IPS DF 6.9 (cell line): ENCODE measurements at regions not wholly inside any gene's neighbourhood (a gene's known extent, or its start where the extent isn't known, plus 50 kb on each side); places are given as distances from the start of the nearest gene placed in this dataset.

ENCODE experiments used
- DNase-seq: peaks from one replicate; pipeline ENCODE4 v3.0.0-alpha.2; 2013; ENCODE audit warnings: low read depth, low spot score
- H3K27ac ChIP-seq: one replicate; pipeline ENCODE4 v1.5.1; 2013; ENCODE audit warnings: low read length, control low read depth
- H3K27me3 ChIP-seq: 2 replicates; pipeline ENCODE4 v1.6.1; 2013; ENCODE audit warnings: mild to moderate bottlenecking, low read length; ENCODE audit not compliant: control insufficient read depth, insufficient read depth
- H3K36me3 ChIP-seq: 2 replicates; pipeline ENCODE4 v1.6.1; 2013; ENCODE audit warnings: low read length; ENCODE audit not compliant: control insufficient read depth, insufficient read depth
- H3K4me1 ChIP-seq: 2 replicates; pipeline ENCODE4 v1.6.1; 2013; ENCODE audit warnings: low read length; ENCODE audit not compliant: control insufficient read depth, insufficient read depth
- H3K4me3 ChIP-seq: 2 replicates; pipeline ENCODE4 v1.5.1; 2013; ENCODE audit warnings: mild to moderate bottlenecking, low read length
- H3K9me3 ChIP-seq: 2 replicates; pipeline ENCODE4 v1.6.1; 2013; ENCODE audit warnings: low read length, inconsistent platforms; ENCODE audit not compliant: control insufficient read depth, insufficient read depth
- WGBS: extraction: QIAGEN DNeasy Blood & Tissue Kit; methylation state at CpG from one replicate; pipeline ENCODE4 v1.1.7; 2013; ENCODE audit warnings: mixed read lengths, missing lambda C conversion rate; ENCODE audit not compliant: insufficient read length, insufficient coverage; 5-methylcytosine and 5-hydroxymethylcytosine counted together

DNA sequence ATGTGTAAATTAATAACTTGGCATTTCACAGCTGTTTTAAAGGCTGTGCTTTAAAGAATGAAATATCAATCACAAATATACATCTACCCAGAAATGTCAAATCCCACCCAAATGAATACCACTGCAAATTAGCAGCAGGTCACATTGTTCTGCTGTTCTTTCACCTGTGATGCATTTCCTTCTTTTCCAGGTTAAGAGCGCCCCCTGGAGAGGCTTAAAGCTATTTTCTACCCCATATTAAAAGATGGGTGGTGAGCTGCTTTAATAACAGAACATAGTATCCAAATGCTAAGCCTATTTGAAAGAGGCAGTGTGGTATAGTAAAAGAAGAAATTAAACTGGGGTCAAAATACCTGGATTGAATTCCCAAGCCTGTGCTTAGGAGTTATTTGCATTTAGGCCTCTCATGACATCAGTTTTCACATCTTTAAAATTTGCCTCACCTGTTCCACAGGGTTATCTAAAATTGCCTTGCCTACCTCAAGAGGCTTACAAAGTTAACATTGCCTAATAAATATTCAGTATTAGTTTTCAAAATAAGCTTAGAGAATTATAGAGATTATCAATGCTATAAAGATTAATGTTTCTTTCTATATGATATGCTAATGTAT lies 396.9 kb upstream of the SLITRK5 start:
- H3K36me3 ChIP-seq: no peaks in the 10 kb centered on the region
- H3K27me3 ChIP-seq: no peaks in the 10 kb centered on the region
- H3K27ac ChIP-seq: no peak overlapping the region
- DNase-seq: peak; percentile 27
- no peak overlapping the region for H3K4me3 ChIP-seq
- no peaks in the 10 kb centered on the region for H3K4me1 ChIP-seq
- no peaks in the 10 kb centered on the region for H3K9me3 ChIP-seq
- no CpG with 5 or more reads among the region's 1 CpG for WGBS

DNA sequence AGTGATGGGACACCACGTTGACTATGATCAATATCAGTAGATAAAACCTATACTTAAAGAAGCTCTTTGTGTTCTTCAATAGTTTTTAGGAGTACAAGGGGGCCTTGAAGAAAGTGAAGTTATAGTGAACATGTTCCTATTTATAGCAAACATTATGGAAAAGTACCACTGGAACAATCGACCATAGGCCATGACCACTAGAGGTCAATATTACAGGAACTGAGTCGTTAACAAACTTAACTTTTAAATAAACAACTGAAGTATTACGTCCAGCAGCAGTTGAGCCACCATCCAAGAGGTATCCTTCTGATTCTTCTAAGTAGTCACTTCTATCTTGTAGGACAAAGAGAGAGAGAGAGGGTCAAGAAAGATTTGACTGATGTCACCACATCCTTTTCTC lies 391.0 kb upstream of the SLITRK5 start:
- no peaks in the 10 kb centered on the region for H3K36me3 ChIP-seq
- no peaks in the 10 kb centered on the region for H3K27me3 ChIP-seq
- H3K4me3 ChIP-seq: no peak overlapping the region
- no peaks in the 10 kb centered on the region for H3K9me3 ChIP-seq
- no peaks in the 10 kb centered on the region for H3K4me1 ChIP-seq
- H3K27ac ChIP-seq: no peak overlapping the region
- DNase-seq: no peak
- WGBS: no CpG with 5 or more reads among the region's 4 CpGs

DNA sequence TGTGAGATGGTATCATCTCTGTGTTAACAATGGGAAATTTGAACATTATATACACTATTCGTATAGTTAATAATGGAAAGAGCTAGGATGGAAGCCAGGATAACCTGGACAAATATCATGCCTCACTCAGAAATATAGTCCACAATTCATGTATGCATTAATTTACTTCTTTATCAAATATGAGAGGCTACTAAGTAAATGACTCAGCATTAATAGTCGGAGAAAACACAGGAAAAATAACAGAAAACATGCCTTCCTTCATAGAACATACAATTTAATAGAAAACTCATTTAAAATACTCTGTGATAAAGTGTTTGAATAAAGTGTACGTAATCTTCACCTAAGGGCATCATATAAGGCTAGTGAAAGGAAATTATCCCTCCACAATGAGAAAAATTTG lies 383.4 kb upstream of the SLITRK5 start:
- no peaks in the 10 kb centered on the region for H3K36me3 ChIP-seq
- no CpG with 5 or more reads among the region's 3 CpGs for WGBS
- H3K4me3 ChIP-seq: no peak overlapping the region
- no peak for DNase-seq
- H3K4me1 ChIP-seq: no peaks in the 10 kb centered on the region
- no peak overlapping the region for H3K27ac ChIP-seq
- no peaks in the 10 kb centered on the region for H3K9me3 ChIP-seq
- no peaks in the 10 kb centered on the region for H3K27me3 ChIP-seq

DNA sequence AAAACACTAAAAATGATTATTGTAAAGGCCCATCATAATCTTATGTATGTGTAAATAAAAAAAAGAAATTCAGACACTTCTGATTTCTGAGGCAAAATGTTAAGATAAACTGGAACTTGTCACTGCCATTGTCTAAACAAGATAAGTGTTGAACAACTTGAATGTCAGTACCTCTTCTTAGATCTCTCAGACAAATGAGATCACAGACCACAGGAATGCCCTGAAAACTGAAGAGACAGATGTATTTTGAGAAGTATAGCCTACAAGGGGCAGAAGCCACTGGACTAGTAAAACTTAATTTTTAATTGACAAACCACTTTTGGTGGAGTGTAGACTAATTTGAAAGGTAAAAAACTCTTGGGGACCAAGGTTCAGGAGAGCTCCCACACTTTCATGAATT lies 375.5 kb upstream of the SLITRK5 start:
- no peak for DNase-seq

DNA sequence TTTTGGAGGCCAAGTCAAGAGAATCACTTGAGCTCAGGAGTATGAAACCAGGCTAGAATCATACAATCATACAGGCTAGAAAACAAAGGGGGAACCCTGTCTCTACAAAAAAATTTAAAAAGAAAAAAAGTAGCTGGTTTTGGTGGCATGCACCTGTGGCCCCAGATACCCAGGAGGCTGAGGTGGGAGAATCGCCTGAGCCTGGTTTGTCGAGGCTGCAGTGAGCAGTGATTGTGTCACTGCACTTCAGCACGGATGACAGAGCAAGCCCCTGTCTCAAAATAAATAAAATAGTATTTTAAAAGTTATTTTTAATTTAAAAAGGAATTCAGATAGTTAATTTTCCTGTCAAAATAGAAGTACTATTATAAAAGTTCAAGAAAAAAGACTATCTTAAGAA lies 369.1 kb upstream of the SLITRK5 start:
- Histone ChIP-seq H3K27me3 (no peaks in the 10 kb centered on the region), H3K27ac (no peak overlapping the region), H3K36me3 (no peaks in the 10 kb centered on the region), H3K4me1 (no peaks in the 10 kb centered on the region), H3K4me3 (no peak overlapping the region), H3K9me3 (no peaks in the 10 kb centered on the region)
- no peak for DNase-seq
- WGBS: no CpG with 5 or more reads among the region's 3 CpGs

More for the DNA sequence above, 375.5 kb upstream of the SLITRK5 start:
- Histone ChIP-seq H3K4me3 (no peak overlapping the region), H3K9me3 (no peaks in the 10 kb centered on the region), H3K27ac (no peak overlapping the region), H3K27me3 (no peaks in the 10 kb centered on the region), H3K36me3 (no peaks in the 10 kb centered on the region), H3K4me1 (no peaks in the 10 kb centered on the region)

DNA sequence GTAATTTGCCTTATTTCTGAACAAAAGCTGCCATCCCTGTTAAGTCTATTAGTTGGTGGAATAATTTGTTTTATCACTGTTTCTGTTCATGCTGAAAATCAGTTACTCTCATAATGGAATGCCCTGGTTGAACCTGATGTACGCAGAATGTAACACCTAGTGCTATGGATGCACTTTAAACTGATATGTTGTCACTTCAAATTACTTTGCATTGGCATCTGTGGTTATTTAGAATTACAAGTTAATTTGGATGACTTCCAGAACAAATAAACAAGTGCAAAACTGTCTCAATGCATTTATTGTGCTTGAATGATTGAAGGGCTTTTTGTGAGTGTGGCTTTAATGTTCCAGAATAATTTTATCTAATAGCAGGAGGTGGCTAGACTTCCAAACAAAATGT lies 368.2 kb upstream of the SLITRK5 start:
- no peak overlapping the region for H3K27ac ChIP-seq
- WGBS: no CpG with 5 or more reads among the region's 1 CpG
- no peaks in the 10 kb centered on the region for H3K36me3 ChIP-seq
- H3K27me3 ChIP-seq: no peaks in the 10 kb centered on the region
- DNase-seq: no peak
- H3K4me3 ChIP-seq: no peak overlapping the region
- H3K4me1 ChIP-seq: no peaks in the 10 kb centered on the region
- H3K9me3 ChIP-seq: no peaks in the 10 kb centered on the region

DNA sequence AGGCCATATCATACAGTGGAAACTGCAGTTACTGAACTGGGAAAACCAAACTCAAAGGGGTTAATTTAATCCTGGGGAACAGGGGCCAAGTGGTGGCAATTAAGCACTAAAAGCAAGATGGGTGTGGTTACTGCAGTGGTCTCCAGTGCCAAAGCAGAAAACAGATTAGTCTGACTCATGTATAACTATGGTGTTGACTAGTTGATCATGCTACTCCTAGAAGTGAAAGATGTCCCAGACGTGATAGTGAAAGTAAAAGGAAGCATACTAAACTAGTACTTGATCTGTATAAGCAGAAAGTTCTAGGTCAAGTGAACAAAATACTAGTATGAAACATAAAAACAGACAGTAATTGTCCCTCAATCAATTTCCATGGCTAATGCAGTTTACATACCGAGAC lies 360.0 kb upstream of the SLITRK5 start:
- H3K27me3 ChIP-seq: no peaks in the 10 kb centered on the region
- no peak overlapping the region for H3K27ac ChIP-seq
- DNase-seq: no peak
- WGBS: no CpG with 5 or more reads among the region's 2 CpGs
- no peaks in the 10 kb centered on the region for H3K4me1 ChIP-seq
- no peak overlapping the region for H3K4me3 ChIP-seq
- H3K9me3 ChIP-seq: no peaks in the 10 kb centered on the region
- no peaks in the 10 kb centered on the region for H3K36me3 ChIP-seq

DNA sequence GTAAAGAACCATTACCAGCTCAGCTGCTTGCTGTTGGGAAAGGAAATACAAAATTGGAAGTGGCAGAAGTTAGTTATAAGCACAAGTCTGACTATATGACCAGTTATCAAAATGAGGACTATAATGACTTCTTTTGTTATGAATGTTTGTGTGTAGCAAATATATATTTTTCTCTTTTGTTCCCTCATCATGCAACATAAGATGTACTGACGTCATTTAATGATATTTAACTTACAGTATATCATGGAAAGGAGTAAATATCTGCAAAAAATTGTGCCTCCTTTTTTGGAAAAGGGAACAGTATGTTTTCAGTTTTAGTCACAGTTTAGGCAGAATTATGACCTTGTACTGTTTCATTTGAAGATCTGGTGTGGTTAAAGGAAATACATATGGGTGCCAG lies 356.3 kb upstream of the SLITRK5 start:
- Histone ChIP-seq H3K4me1 (no peaks in the 10 kb centered on the region), H3K27ac (no peak overlapping the region), H3K27me3 (no peaks in the 10 kb centered on the region), H3K4me3 (no peak overlapping the region), H3K9me3 (no peaks in the 10 kb centered on the region), H3K36me3 (no peaks in the 10 kb centered on the region)
- no CpG with 5 or more reads among the region's 1 CpG for WGBS
- DNase-seq: no peak

DNA sequence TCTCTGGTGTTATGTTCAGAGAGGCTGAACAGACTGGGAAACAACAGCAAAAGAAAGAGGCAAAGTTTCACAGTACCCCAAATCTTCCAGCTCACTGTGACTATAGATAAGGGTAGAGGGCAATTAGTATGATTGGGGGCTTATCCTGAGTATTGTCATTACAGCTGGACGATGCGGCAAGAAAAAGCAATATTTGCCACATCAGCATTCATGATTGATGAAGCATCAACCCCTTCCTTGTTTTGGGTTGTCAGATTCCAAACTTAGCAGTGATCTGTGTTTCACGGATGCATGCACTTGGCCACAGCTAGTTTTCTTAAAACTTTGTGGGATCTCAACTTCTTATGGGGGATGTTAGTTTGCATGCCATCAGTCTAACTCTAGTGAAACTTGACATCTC lies 348.8 kb upstream of the SLITRK5 start:
- H3K4me1 ChIP-seq: no peaks in the 10 kb centered on the region
- no peaks in the 10 kb centered on the region for H3K36me3 ChIP-seq
- H3K27me3 ChIP-seq: no peaks in the 10 kb centered on the region
- H3K4me3 ChIP-seq: no peak overlapping the region
- H3K9me3 ChIP-seq: no peaks in the 10 kb centered on the region
- H3K27ac ChIP-seq: no peak overlapping the region
- no peak for DNase-seq
- no CpG with 5 or more reads among the region's 3 CpGs for WGBS

DNA sequence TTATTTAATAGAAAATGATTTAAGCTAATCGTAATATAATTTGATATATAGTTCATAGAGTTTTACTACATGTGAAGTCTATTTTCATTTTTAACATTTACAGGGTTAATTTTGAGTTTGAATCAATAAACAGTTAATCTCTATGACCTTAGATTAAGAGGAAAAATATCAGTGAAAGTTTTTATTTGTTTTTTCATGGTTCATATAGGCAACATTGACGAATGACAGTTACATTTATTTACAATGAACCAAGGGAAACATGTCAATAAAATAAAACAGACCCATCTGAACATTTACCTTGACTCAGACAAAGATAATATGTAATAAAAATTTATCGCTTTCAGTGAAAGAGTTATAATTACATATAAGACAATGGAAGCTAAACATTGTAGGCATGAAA lies 346.6 kb upstream of the SLITRK5 start:
- no CpG with 5 or more reads among the region's 3 CpGs for WGBS
- H3K4me3 ChIP-seq: no peak overlapping the region
- no peaks in the 10 kb centered on the region for H3K4me1 ChIP-seq
- H3K27me3 ChIP-seq: no peaks in the 10 kb centered on the region
- no peak for DNase-seq
- H3K9me3 ChIP-seq: no peaks in the 10 kb centered on the region
- no peaks in the 10 kb centered on the region for H3K36me3 ChIP-seq
- no peak overlapping the region for H3K27ac ChIP-seq

DNA sequence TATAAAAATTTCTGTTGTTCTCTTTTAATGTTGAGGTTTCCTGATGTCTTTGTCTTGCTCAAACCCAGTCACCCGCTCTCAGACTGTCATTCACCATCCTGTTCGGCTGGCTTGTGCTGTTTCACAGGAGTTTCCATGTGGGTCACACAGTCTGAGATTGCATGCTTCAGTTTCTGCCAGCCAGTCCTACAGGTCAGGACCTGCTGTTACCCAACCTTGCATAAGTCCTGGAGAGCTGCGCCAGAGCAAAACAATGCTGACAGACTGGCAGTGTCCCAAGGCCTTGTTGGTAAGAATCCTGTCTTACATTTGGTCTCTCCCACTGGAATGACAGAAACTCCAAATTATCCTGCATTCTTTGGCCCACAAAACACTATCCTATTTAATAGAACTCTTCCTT lies 340.0 kb upstream of the SLITRK5 start:
- Histone ChIP-seq H3K36me3 (no peaks in the 10 kb centered on the region), H3K4me1 (no peaks in the 10 kb centered on the region), H3K27ac (no peak overlapping the region), H3K27me3 (no peaks in the 10 kb centered on the region), H3K4me3 (no peak overlapping the region), H3K9me3 (no peaks in the 10 kb centered on the region)
- no peak for DNase-seq
- WGBS: no CpG with 5 or more reads among the region's 3 CpGs
